Breast epithelium (tissue), 3 donors: ENCODE measurements at regions not wholly inside any gene's neighbourhood (a gene's known extent, or its start where the extent isn't known, plus 50 kb on each side); places are given as distances from the start of the nearest gene placed in this dataset.

ENCODE experiments used
- POLR2A ChIP-seq: fragments of 450-650 bp; IDR thresholded peaks from one replicate; pipeline ENCODE4 v1.6.1; 2016; ENCODE audit warnings: antibody characterized with exemption, mild to moderate bottlenecking, moderate library complexity
- TF ChIP-seq, protein P1 (sequence below), 3 donors: fragments of 450-650 bp; IDR thresholded peaks; one replicate each; pipeline ENCODE4 v1.5.1; 2016 to 2017; ENCODE audit warnings: antibody characterized with exemption in 3 of 3, mild to moderate bottlenecking in 3 of 3, moderate library complexity in 3 of 3

DNA sequence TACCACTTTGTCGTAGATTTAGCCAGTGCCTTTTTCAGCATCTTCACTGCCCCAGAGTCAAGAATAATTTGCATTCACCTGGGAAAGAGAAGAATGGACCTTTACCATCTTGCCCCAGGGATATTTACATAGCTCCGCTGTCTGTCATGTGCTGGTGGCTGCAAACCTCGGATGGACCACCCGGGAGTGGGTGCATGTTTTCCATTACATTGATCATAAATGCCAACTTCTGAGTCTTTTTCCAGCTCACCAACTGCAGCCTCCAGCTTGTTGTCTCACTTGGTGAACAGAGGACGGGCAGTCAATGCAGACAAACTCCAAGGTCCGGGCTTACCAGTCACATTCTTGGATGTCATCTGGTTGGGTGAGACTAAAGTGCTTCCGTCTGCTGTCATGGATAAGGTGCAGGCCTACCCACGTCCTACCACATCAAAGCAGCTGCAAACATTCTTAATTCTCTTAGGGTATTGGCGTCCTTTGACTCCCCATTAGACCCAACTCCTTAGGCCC, 155.8 kb upstream of the APC start:
- TF ChIP-seq, protein P1, sequence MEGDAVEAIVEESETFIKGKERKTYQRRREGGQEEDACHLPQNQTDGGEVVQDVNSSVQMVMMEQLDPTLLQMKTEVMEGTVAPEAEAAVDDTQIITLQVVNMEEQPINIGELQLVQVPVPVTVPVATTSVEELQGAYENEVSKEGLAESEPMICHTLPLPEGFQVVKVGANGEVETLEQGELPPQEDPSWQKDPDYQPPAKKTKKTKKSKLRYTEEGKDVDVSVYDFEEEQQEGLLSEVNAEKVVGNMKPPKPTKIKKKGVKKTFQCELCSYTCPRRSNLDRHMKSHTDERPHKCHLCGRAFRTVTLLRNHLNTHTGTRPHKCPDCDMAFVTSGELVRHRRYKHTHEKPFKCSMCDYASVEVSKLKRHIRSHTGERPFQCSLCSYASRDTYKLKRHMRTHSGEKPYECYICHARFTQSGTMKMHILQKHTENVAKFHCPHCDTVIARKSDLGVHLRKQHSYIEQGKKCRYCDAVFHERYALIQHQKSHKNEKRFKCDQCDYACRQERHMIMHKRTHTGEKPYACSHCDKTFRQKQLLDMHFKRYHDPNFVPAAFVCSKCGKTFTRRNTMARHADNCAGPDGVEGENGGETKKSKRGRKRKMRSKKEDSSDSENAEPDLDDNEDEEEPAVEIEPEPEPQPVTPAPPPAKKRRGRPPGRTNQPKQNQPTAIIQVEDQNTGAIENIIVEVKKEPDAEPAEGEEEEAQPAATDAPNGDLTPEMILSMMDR (IDR thresholded peaks at IDR 0.05): no peak
- no peak for TF ChIP-seq POLR2A
